ENCODE measurements at regions not wholly inside any gene's neighbourhood (a gene's known extent, or its start where the extent isn't known, plus 50 kb on each side); places are given as distances from the start of the nearest gene placed in this dataset.
"Not testable (repeated sequence)": the region's sequence is repeated elsewhere in the genome, so short reads cannot be mapped to it uniquely, and the experiment has no call there.

- no peak for DNase-seq (ENCODE audit: low spot score)
Measured at GRCh38 chr13:30065181-30065580, 214.8 kb upstream of the UBL3 start.

DNA sequence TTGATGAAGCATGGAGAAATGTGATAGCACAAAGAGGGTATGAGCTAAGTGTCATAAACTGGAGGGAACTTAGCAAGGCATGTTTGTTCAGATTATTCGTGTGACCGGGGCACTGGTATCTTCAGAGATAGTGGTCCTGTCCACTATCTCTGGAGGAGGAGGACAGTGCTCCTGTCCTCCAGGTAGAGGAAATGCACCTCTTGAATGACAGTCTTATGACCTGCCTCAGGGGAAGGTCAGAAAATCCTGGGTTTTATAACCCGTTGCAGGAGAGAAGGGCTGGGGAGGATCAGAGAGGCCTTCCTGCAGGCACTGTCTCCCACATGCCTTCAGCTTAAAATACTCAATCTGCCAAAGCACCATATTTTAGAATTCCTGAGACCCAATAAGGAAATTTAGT is 213.5 kb upstream of the UBL3 start:
- no peak for DNase-seq (ENCODE audit: low spot score)

GRCh38 chr13:30061217-30061616 is 210.8 kb upstream of the UBL3 start:
- no peak for DNase-seq (ENCODE audit: low spot score)

DNA sequence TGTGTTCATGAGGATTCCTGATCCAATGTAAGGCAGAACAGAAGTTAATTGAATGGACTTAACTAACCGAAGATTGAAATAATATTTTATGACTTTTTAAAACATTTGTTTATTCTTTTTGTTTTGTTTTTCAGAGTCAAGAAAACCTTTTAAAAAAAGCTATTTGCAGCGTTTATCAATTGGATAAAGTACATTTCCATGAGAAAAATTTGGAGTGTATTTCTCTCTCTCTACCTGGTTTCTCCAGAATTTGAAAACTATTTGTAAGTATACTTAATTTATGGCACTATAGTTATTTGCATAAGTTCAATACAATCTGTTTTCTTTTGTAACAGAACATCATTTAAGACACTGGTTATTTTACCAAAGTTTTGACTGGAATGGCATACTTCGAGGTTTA is 208.0 kb upstream of the UBL3 start:
- no peak for DNase-seq (ENCODE audit: low spot score)

DNA sequence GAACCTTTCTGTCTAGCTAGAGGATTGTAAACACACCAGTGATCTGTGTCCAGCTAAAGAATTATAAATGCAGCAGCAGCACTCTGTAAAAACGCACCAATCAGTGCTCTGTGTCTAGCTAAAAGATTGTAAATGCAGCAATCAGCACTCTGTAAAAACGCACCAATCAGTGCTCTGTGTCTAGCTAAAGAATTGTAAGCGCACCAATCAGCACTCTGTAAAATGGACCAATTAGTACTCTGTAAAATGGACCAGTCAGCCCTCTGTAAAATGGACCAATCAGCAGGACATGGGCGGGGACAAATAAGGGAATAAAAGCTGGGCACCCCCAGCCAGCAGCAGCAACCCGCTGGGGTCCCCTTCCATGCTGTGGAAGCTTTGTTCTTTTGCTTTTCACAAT is 204.1 kb upstream of the UBL3 start:
- DNase-seq (ENCODE audit: low spot score): not testable (repeated sequence)

- DNase-seq (ENCODE audit: low spot score): no peak
Measured at GRCh38 chr13:30053939-30054338, 203.5 kb upstream of the UBL3 start.

GRCh38 chr13:30052120-30052519 is 201.7 kb upstream of the UBL3 start:
- no peak for DNase-seq (ENCODE audit: low spot score)

- DNase-seq (ENCODE audit: low spot score): no peak
Measured at GRCh38 chr13:30051531-30052060, 201.2 kb upstream of the UBL3 start.

DNA sequence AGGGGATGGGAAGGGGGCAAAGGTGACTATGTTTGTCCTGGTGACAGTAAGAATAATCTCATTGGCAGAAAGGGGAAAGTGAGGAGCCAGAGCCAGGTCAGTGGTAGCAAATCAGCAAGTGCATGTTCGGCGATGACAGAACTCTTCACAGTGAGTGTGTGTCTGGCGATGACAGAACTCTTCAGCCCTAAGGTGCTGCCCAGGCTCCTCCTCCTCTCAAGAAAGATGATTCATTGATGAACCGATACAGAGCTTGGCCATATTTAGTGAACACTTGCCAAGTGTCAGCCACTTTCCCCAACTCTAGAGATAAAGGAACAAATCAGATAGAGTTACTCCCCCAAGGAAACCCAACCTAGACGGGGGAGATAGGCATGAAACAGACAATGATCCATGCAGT is 199.3 kb upstream of the UBL3 start:
- no peak for DNase-seq (ENCODE audit: low spot score)

DNA sequence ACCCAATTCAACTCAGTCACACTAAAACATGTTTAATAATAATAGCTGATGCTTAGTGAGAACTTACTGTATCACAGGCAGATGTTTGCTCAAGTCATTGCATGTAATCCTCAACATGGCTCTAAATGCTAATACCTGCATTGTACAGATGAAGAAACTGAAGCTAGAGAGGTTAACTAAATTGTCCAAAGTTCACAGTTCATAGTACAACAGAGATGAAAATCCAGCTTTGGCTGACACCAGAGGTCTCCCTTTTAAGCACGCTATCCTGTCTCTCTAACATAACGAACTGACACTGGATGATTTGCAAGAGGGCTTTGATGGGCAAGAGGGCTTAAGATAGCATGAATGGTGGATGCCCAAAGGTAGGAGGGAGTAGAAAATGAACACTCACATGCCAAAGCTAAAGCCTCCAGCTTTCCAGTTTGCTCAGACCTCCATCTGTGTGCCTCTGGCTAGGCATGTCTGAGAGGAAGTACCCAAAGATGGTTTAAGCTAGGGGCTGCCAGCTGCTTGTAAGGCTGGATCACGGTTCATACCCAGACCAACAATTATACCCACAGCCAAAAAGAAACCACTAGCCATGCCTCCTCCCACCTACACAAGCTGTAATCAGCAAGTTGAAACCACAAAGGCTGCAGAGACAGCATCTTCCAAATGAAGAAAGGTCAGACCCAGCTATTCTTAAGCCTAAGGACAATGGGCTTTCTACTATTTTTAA is 196.9 kb upstream of the UBL3 start:
- no peak for DNase-seq (ENCODE audit: low spot score)

- no peak for DNase-seq (ENCODE audit: low spot score)
Measured at GRCh38 chr13:30045916-30046704, 195.7 kb upstream of the UBL3 start.

GRCh38 chr13:30044932-30045331 is 194.5 kb upstream of the UBL3 start:
- DNase-seq (ENCODE audit: low spot score): no peak

DNA sequence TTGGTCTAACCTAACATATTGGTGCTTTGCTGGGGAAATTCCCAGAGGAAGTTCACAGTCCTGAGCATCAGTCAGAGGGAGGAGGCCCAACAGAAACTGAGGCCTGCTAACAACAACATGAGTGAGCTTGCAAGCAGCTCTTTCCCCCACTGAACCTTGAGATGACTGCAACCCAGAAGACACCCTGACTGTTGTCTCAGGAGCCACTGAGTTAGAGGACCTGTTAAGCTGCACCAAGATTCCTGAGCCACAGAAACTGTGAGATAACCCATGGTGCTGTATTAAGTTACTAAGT is 193.2 kb upstream of the UBL3 start:
- no peak for DNase-seq (ENCODE audit: low spot score)

DNA sequence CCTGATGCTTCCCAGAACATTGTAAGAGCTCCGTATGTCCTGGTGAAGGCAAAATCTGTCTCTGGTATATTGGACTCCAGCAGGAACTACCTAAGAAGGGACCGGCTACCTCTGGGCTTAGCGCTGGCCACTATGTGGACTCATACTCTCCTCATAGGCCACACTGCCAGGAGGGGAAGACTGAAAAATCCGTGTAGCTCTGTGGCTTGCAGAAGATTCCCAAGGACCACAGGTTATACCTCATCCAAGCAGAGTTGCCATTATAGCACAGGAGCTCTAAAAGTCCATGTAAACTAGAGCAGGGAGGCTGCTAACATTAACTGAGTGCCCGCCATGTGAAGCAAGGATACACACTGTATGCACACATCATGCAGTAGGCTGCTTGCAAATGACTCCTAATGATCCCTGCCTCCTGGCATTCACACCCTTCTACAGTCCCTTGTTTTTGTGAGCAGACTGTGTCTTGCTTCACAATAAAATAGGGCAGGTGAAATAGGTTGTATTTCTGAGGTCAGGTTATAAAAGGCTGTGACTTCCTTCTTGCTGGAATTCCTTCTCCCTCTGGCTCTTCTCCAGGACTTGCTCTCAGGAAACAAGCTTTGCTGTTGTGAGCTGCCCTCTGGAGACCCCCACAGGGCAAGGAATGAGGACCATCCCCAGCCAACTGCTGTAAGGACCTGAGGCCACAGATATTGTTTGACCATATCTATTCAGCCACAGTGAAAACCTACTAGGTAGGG is 192.6 kb upstream of the UBL3 start:
- no peak for DNase-seq (ENCODE audit: low spot score)

DNA sequence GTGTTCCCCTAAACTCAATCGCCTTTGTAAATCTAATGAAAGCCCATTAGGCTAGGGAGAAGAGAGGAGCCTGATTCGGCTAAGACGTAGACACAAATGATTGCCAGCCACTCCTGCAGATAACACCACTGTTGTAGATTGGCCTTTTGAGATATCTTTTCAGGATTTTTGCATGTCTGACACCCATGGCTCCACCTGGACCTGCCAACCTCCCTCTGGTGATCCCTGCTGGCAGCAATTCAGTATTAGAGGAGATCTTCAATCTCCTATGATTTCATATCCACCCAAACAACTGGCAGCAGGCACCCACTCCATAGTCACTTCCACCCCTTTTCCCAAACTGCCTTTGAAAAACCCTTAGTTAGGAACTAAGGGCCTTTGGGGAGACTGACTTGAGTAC is 191.9 kb upstream of the UBL3 start:
- no peak for DNase-seq (ENCODE audit: low spot score)

DNA sequence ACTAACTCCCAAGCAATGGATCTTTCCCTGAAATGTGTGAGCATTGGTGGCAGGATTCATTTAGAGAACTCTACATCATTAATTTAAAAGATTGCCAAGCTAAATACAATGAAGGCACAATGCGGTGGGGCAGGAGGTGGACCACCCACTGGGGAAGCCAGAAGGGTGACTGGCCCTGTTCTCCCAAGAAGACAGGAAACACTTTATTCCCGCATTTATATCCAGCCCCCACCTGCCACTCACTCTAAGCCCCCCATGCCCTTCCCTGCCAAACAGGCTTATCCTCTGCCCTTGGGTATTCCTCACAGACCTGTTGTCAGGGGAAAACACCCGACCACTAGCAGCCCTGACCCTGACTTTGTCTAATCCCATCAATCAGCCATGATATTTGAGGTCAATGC is 189.1 kb upstream of the UBL3 start:
- no peak for DNase-seq (ENCODE audit: low spot score)

DNA sequence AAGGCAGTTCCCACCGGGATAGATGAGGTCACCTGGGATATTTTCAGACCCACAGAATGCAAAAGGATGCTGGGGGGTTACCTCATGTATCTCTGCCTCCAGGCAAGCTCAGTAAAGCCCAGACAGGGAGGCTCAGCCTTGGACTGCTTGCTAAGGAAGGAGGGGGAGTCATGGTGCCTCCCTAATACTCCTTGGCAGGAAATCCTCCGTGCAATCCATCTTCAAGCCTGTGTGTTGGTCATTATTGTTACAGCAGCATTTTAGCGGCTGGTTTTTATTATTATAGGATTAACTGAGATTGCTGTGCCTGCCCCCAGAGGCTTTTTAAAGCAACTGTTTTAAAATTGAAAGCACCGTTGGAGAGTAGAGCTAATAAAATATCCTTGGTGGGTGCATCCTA is 188.5 kb upstream of the UBL3 start:
- no peak for DNase-seq (ENCODE audit: low spot score)

GRCh38 chr13:30037766-30038165 is 187.3 kb upstream of the UBL3 start:
- DNase-seq (ENCODE audit: low spot score): no peak

DNA sequence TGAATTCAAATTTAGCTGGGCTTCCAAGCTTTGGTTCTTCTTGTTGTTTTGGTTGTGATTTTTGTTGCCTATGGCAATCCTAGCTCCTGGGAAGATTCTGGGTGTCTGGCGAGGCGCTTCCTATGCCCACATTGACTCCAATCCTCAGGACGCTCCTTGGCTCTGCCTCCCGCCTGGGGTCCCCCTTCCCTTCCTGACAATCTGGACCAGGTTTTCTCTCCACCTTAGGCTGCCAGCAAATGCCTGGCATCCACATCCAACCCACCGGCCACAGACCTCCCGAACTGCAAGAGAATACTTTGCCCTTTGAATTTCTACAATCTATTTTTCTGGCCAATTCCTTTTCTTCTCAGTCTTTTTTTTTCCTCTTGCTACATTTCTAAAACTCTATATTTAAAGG is 186.9 kb upstream of the UBL3 start:
- no peak for DNase-seq (ENCODE audit: low spot score)

- DNase-seq (ENCODE audit: low spot score): peak; percentile 31
Measured at GRCh38 chr13:30034458-30034795, 184.0 kb upstream of the UBL3 start.

DNA sequence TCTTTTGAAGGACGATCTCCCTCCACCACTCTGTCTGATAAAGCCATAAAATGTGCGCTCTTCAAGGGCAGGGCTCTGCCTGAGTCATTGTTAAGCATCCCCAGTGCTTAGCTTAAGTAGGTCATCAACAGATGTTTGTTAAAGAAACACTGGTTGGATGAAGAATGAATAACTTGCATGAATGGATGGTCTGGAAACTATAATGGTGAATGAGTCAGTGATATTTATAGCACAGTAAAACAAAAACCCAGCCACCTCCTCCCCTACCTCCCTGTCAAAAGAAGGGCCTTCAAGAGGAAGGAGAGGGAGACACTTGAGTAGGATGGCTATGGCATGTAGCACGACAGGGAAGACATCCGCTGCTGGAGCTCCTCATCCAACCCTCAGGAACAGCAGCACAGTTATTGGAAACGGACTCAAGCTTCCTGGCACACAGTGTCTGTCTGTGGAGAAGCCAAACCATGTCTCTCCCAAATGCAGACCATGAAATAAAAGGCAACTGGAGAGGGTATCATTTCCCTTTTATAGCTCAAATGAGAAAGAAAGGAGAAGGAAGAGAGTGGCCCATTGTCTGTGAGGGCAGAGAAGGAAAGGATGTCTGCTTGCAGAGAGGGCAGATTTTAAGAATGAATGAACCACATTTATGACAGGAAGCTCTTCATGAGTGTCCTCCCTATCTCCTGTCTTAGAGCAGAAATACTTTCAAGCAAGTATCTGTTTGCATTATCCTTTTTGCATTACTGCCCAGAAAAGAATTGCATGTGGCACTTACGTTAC is 183.5 kb upstream of the UBL3 start:
- peak; percentile 25 for DNase-seq (ENCODE audit: low spot score)

DNA sequence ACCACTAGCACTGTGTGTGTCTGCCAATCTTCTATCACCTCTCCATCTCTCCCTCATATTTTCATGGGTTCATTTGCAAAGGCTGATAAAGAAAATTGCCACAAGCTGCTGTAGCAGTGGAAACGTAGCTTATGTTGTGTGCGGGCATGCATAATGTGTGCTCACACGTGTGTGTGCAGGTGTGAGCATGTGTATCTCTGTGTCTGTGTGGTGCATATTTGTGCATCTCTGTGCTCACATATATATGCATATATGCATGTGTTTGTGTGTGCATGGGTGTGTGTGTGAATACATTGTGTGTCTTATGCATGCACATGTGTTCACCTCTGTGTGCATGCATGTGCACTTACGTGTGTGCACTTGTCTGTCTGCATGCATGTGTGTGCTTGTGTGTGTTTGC is 181.8 kb upstream of the UBL3 start:
- DNase-seq (ENCODE audit: low spot score): no peak
